H4 (cell line): ENCODE measurements at regions not wholly inside any gene's neighbourhood (a gene's known extent, or its start where the extent isn't known, plus 50 kb on each side); places are given as distances from the start of the nearest gene placed in this dataset.
"Not testable (repeated sequence)": the region's sequence is repeated elsewhere in the genome, so short reads cannot be mapped to it uniquely, and the experiment has no call there.

Source experiments
- DNase-seq: peaks from one replicate; pipeline ENCODE4 v3.0.0-alpha.2; 2015; ENCODE audit warnings: low spot score

DNA sequence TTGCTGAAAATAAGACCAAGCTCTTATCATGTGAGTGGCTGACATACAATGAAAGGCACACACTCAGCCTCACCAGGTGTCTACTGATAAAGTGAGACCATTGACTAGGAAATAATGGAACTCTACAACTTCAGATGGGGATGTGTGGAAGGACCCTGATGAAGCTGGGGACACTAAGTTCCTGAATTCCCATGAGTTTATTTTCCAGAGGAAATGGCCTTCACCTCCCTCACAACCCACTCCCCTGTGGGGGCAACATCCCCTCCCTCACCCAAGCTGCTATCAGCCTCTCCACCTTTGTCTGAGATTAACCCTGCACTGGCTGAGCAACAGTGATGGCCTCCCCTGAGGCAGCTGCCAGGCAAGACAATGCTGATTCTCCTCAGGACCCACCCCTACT lies 55.2 kb upstream of the SMARCAD1 start:
- no peak for DNase-seq

DNA sequence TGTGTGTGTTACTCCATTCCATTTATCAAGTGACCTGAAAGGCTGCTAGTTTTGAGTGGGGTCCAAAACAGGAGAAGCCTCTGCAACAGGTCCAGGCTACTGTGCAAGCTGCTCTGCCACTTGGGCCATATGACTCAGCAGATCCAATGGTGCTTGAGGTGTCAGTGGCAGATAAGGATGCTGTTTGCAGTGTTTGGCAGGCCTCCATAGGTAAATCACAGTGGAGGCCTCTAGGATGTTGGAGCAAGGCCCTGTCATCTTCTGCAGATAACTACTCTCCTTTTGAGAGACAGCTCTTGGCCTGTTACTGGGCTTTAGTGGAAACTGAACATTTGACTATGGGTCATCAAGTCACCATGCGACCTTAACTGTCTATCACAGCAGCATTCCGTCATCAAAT lies 52.3 kb upstream of the SMARCAD1 start:
- not testable (repeated sequence) for DNase-seq

DNA sequence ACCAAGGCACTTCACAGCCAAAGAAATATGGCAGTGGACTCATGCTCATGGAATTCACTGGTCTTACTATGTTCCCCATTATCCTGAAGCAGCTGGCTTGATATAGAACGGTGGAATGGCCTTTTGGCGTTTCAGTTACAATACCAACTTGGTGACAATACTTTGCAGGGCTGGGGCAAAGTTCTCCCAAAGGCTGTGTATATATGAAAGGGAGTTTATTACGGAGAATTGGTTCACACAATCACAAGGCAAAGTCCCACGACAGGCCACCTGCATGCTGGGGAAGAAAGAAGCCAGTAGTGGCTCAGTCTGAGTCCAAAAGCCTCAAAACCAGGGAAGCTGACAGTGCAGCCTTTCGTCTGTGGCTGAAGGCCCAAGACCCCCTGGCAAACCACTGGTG lies 50.8 kb upstream of the SMARCAD1 start:
- DNase-seq: no peak
